GM12872 (cell line): ENCODE measurements at regions not wholly inside any gene's neighbourhood (a gene's known extent, or its start where the extent isn't known, plus 50 kb on each side); places are given as distances from the start of the nearest gene placed in this dataset.

Experiments used
- CTCF ChIP-seq: IDR thresholded peaks from 3 replicates; pipeline ENCODE4 v1.5.1; 2011; ENCODE audit warnings: low read depth, mild to moderate bottlenecking, low read length, moderate library complexity; ENCODE audit not compliant: insufficient read depth

- no peak for TF ChIP-seq CTCF
These were observed 586.3 kb upstream of the SALL3 start for GRCh38 chr18:78393086-78393862.

- TF ChIP-seq CTCF, result no peak
These were observed 583.5 kb upstream of the SALL3 start for GRCh38 chr18:78396077-78396476.

- TF ChIP-seq CTCF, result no peak
These were observed 582.9 kb upstream of the SALL3 start for GRCh38 chr18:78396756-78397155.

- TF ChIP-seq CTCF, result no peak
These were observed 579.6 kb upstream of the SALL3 start for GRCh38 chr18:78399992-78400503.

- TF ChIP-seq CTCF, result no peak
These were observed 577.2 kb upstream of the SALL3 start for GRCh38 chr18:78402440-78402839.

- no peak for TF ChIP-seq CTCF
These were observed 576.7 kb upstream of the SALL3 start for GRCh38 chr18:78402966-78403365.

GRCh38 chr18:78403371-78403770 is 576.2 kb upstream of the SALL3 start:
- TF ChIP-seq CTCF, result no peak
